ENCODE measurements at regions not wholly inside any gene's neighbourhood (a gene's known extent, or its start where the extent isn't known, plus 50 kb on each side); places are given as distances from the start of the nearest gene placed in this dataset.

DNA sequence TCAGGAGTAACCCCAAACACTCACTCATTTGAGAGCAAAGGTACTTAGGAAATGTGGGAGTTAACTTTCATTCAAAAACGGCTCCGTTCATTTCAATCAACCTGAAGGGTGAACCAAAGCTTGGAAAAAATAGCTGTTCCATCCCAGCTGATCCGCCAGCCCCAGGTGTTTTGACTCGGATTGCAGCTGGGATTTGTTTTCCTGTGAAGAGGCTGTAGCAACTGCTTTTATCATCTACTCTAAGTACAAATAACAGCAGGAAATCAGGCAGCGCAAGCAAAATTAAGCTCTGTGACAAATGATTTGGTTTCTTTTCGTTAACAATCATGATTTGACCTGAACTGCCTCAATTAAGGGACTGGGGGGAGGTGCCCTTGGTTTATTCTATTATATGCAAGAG, 154.7 kb downstream of the BEND2 start:
- H3K4me3 ChIP-seq (ENCODE audit: low read depth, low read length) = no peak overlapping the region
- in situ Hi-C loops (cut with HindIII; ENCODE audit: low sequenced_read_pairs) = no loop called here
- no peak for DNase-seq (ENCODE audit: low read depth)
- TF ChIP-seq, protein P1, sequence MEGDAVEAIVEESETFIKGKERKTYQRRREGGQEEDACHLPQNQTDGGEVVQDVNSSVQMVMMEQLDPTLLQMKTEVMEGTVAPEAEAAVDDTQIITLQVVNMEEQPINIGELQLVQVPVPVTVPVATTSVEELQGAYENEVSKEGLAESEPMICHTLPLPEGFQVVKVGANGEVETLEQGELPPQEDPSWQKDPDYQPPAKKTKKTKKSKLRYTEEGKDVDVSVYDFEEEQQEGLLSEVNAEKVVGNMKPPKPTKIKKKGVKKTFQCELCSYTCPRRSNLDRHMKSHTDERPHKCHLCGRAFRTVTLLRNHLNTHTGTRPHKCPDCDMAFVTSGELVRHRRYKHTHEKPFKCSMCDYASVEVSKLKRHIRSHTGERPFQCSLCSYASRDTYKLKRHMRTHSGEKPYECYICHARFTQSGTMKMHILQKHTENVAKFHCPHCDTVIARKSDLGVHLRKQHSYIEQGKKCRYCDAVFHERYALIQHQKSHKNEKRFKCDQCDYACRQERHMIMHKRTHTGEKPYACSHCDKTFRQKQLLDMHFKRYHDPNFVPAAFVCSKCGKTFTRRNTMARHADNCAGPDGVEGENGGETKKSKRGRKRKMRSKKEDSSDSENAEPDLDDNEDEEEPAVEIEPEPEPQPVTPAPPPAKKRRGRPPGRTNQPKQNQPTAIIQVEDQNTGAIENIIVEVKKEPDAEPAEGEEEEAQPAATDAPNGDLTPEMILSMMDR (IDR thresholded peaks at IDR 0.05; ENCODE audit: low read depth, low read length, missing control alignments) = no peak

DNA sequence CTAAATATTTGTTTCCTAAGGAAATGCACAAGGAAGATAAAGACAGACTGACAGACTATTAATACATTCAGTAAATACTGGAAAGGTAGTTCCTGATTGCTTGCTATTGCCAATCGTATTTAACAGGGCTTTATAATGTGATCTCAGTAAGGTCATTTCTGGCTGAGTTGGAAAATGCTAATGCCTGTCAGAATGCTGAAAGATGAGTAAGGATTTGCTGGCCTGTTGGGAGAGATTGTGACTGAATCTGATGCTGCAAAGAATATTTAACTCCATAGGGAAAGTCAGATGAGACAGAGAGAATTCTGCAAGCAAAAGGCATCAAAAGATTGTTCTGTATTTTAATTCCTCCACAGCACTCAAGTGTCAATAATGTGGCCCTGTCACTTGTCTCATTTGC, 169.0 kb downstream of the BEND2 start:
- in situ Hi-C loops (cut with HindIII; ENCODE audit: low sequenced_read_pairs) = no loop called here
- H3K4me3 ChIP-seq (ENCODE audit: low read depth, low read length) = no peak overlapping the region
- DNase-seq (ENCODE audit: low read depth) = no peak
- TF ChIP-seq, protein P1 (IDR thresholded peaks at IDR 0.05; ENCODE audit: low read depth, low read length, missing control alignments) = no peak

DNA sequence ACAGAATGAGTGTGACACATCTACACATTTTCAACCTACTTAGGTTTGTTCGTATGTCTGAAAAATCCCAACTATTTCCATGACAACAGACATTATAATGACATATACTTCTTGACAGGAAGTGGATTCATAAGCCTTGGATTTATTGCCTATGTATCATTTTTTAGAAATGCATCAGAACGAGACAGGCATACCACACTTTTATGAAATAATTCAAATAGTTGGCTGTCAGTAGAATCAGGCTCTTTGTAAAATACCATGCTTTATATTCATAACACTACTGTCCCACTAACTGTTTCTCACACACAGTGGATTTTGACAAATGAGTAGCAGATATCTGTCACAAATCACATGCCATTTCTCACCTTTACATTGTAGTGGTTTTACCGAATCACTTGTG, 173.2 kb downstream of the BEND2 start:
- no peak overlapping the region for H3K4me3 ChIP-seq (ENCODE audit: low read depth, low read length)
- in situ Hi-C loops (cut with HindIII; ENCODE audit: low sequenced_read_pairs) = no loop called here
- no peak for DNase-seq (ENCODE audit: low read depth)
- TF ChIP-seq, protein P1 (IDR thresholded peaks at IDR 0.05; ENCODE audit: low read depth, low read length, missing control alignments) = no peak

DNA sequence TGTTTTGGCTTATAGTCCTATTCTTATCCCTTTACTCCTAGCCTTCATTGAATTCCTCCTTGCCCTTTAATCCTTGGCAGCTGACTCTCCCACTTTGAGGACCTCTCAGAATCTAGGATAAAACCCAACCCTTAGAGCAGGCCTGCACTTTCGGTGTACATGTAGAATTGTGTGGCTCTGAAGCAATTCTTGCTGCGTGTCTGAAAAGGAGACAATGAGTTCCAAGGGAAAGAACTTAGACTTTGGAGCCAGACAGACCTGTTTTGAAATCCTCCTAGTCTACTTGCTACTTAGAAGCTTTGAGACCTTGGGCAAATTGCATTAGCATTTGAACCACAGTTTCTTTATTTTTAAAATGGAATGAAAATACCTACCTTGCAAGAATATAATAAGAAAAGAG, 175.2 kb downstream of the BEND2 start:
- DNase-seq (ENCODE audit: low read depth) = no peak
- in situ Hi-C loops (cut with HindIII; ENCODE audit: low sequenced_read_pairs) = no loop called here
- H3K4me3 ChIP-seq (ENCODE audit: low read depth, low read length) = no peak overlapping the region
- TF ChIP-seq, protein P1 (IDR thresholded peaks at IDR 0.05; ENCODE audit: low read depth, low read length, missing control alignments) = no peak

DNA sequence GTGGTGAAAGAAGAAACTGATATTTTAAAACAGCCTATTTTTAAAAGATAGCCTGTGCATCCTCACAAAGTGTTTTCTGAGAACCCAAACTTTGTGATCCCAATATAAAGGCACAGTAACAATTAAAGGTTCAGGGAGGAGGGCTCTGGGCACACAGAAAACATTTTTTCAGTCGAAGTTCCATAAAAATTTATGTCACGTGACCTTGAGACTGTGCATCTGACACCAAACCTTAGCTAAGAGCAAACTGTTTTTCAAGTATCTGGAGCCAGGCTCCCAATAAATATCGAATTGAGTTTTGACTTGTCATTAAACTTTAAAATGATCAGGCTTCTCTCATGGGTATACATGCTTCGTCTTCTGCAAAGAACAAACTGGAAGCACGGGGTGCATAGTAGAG, 177.9 kb downstream of the BEND2 start:
- DNase-seq (ENCODE audit: low read depth) = no peak
- H3K4me3 ChIP-seq (ENCODE audit: low read depth, low read length) = no peak overlapping the region
- in situ Hi-C loops (cut with HindIII; ENCODE audit: low sequenced_read_pairs) = no loop called here
- TF ChIP-seq, protein P1 (IDR thresholded peaks at IDR 0.05; ENCODE audit: low read depth, low read length, missing control alignments) = no peak

DNA sequence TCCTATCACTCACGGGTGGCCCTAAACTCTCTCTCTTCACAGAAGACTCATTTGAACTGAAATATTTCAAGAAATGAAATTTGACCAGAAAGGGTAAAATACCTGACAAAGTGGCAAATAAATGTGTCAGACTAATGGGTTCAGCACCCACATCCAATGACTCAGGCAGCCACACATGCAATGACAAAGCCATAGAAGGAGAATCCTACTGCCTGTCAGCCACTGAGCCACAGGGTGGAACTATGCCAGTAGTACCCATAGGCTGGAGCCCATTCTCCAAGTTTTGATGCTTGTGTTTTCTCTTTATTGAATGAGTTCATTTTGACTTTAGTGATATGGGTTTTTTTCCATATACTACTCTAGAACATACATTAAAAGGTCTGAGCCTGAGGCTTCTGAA, 179.0 kb downstream of the BEND2 start:
- in situ Hi-C loops (cut with HindIII; ENCODE audit: low sequenced_read_pairs) = no loop called here
- no peak overlapping the region for H3K4me3 ChIP-seq (ENCODE audit: low read depth, low read length)
- TF ChIP-seq, protein P1 (IDR thresholded peaks at IDR 0.05; ENCODE audit: low read depth, low read length, missing control alignments) = no peak
- DNase-seq (ENCODE audit: low read depth) = no peak

DNA sequence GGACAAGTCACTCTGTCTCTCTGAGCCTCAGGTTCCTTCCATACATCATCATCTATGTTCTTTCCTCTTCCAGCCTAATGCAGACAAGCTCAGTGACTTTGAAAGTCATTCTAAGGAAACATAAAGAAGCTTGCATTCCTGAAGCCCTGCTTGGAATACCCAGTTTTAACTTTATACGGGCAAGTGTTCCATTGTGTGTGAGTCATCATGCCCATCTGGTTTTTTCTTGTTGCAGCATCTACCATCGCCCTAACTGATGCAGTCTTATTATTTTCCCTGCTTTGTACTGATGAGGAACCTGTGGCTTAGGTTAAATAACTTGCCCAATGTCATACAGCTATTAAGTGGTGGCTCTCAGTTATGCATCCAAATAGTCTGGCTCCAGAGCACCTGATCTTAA, 177.9 kb upstream of the RAI2 start:
- in situ Hi-C loops (cut with HindIII; ENCODE audit: low sequenced_read_pairs) = no loop called here
- TF ChIP-seq, protein P1 (IDR thresholded peaks at IDR 0.05; ENCODE audit: low read depth, low read length, missing control alignments) = no peak
- no peak for DNase-seq (ENCODE audit: low read depth)

More for the DNA sequence above, 177.9 kb upstream of the RAI2 start:
- no peak overlapping the region for H3K4me3 ChIP-seq (ENCODE audit: low read depth, low read length)
